HG02798 (cell line): ENCODE measurements at regions not wholly inside any gene's neighbourhood (a gene's known extent, or its start where the extent isn't known, plus 50 kb on each side); places are given as distances from the start of the nearest gene placed in this dataset.

Source experiments
- ATAC-seq: cut with Tn5 transposase; IDR thresholded peaks from one replicate; pipeline ENCODE4 v1.9.1; 2021; ENCODE audit warnings: mild to moderate bottlenecking; ENCODE audit not compliant: unreplicated experiment, poor library complexity

DNA sequence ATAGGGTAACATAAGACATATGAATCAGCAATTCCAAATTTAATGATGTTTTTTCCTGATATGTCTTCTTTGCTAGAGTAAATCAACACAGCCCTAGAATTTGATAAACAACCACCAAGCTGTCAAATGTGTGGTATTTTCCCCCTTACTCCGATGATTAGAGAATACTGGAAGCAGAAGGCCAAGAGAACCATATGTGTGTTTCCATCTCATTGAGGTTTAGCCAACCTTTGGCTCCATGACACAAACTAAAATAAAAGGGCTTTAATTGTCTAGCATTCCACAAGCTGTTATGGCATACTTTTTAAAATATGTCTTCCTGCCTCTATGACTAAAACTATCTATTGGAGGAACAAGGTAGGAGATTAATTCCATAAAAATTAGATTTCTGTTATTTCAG lies 1222.4 kb upstream of the AGA start:
- no peak for ATAC-seq

DNA sequence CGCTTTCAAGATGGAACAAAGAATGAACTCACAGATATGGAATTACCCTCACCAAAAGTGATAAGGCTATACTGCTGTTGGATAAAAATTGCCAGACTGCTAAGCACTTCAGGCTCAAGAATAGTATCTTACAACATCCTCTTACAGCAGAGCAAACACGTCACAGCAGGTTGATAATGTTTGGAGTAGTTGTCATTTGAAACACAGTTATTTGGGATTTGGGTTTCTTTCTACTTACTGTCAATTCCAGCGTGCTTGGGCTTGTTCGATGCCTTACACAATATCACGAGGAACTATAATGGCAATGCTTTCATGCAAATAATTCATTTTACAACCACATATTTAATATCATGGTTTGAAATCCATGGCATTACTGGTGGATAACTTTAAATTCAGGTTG lies 1223.7 kb upstream of the AGA start:
- ATAC-seq, result no peak

DNA sequence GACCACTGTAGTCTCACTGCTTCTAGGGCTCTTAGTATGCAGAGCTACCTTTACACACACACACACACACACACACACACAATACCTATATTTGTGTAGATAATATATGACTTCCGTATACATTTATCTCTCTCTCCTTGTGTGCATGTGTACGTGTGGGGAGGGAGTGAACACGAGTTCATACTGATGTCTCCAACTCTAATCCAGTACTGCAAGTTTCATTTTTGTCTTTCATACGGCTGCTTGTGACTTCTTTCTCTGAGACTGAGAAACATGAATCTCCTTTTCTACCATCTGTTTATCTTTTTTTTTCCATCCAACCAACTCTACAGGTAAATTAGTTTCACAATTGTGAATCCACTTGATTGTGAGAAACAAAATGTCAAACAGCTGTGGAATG lies 1229.5 kb upstream of the AGA start:
- ATAC-seq, result no peak

DNA sequence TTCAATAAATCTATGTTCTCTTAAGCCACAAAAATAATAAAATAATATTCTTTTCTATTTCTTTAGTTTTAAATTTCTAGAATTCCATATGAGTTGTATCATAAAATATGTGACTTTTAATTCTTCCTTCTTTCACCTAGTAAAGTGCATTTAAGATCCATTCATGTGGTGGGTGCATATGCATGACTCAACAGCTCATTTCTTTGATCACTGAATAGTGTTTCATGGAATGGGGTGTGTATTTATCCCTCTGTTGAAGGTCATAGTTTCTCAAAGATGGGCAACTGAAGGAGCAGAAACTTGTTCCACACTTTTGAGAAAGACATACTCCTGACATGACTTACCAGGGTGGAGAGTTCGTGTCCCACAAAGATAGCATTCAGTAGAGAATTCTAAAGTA lies 1230.3 kb upstream of the AGA start:
- no peak for ATAC-seq

DNA sequence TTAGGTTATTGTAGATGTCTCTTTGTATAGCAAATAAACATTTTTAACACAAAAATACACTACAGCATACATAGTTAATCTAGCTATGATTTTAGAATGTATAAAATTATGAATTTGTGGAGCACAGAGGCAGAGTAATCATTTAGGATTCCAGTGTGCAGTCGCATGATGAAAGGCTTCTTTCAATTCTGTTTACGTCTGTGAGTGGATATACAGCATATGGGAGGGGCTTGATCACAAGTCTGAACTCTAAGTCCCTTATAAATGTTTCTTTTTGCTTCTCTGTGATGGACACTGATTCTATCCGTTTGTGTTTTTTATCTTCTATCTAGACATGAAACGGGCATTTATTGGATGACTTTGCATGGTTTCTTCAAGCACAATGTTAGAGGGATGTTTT lies 1239.6 kb upstream of the AGA start:
- no peak for ATAC-seq

DNA sequence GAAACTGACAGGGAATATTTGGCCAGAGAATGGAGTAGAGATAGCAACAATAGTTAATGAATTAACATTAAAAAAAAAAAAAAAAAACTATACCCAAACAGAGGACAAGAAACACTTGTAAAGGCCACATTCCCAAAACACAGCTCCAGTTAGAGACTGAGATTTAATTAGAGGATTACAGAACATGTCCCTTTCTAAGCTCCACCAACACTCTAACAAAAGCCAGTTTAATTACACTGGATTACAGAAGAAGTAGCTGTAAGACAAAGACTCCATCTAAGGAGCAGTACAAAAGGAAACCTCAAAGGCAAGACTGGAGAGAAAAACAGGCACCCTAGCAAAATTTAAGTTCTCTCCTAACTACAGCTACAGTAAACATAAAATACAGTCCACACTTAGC lies 1247.7 kb upstream of the AGA start:
- no peak for ATAC-seq

DNA sequence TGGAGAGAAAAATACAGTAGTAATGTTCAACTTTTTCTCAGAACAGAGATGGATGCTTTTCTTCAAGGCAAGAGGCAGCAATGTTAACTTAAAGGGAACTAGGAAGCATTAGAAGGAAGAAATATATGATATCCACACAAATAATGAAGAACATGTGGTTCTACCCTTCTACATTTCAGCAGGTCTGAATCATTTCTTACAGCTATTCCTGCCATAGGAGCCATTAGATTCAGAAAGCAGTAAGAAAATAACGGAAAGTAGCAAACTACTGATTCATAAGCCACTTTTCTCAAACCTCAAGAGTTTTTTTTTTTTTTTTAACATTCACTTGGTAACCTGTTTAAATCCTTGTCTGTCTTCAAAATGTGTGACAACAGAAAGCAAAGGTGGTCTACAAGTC lies 1251.6 kb upstream of the AGA start:
- no peak for ATAC-seq

DNA sequence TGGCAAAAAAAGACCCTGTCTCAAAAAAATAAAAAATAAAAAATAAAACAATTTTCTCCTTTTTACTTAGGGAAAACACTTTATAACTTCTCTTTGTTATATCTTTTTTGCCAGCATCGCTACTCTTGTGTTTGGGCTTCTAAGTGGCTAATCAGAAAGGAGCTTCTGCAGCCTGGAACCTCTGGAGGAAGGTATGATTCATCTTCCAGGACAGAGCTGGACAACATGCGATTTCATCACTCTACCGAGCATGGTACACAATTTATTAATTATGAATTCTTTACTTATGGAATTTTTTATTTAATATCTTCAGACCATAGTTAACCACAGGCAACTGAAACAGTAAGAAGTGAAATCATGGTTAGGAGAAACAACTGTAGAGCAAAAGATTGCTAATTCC lies 1254.3 kb upstream of the AGA start:
- no peak for ATAC-seq

DNA sequence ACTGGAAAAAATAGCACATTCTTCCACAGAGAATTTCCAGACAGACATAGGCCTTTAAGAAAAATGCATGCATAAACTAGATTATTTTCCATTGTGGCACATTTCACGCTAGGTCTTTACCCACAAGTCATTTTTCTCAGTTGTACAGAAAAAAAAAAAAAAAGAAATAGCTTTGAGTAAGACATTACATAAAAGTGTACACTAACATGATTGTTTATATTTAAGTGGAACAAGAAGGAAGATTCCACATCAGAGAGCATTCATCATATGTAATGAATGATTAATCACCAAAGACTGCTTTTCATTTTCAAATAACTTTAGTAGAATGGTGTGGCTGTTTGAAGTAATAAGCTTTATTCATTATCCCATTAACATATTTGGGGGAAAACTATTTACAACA lies 1270.2 kb upstream of the AGA start:
- ATAC-seq, result no peak

DNA sequence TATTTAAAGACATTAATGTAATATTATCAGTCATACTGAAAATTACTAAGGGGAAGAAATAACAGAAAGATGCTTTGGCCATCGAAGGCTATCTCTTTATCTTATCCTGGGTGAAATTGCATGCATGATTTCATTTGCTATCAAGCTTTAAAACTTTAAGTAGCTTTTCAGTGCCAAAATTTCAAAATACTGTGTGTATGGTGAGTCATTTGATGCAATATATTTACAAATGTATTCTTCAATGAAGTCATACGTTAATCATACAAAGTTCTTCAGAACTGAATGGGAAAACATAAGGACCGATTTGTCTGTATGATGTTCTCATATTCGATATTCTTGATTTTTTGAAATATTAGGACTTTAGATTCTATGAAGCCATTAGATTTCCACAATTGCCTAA lies 1295.8 kb upstream of the AGA start:
- ATAC-seq, result no peak

DNA sequence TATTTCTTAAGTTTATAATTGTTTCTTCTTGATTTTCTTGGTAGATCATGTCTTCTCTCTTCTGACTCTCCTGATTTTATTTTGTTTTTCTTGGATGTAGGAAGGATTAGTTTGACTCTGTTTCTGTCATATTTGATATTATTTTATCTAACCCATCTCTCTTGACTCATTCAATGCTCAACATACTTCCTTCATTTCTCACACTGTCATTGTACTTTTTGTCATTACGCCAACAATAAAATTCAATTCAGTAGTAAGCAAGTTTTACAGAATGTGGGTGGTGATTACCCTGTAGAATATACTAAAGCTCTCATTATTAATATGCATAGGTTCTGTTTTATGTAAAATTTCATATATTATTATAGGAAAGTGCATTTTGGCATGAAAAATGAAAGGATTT lies 1303.0 kb upstream of the AGA start:
- ATAC-seq, result no peak

DNA sequence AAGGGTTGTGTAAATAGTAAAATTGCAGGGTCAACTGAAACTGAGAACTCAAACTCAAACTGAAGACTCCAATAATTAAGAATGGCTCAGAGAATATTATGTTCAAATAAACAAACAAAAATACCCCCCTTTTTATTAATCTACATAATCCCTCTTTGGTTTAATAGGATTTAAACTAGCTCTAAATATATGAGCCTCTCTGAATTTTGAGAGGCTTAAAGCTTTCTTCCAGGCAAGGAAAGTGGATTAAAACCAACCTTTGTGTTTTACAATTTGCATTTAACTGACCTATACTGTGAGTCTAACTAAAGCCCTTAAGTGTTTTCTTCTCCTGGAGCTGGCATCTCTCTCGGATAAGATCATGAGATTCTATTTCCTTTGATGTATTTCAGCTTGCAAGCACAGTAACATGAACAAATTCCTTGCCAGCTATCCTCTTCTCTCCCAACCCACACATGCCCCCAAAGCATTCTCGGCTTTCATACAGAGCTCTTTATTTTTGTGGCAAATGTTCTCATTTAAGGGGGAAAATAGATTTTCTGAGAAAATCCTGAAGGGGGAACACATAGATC lies 1310.8 kb upstream of the AGA start:
- no peak for ATAC-seq

DNA sequence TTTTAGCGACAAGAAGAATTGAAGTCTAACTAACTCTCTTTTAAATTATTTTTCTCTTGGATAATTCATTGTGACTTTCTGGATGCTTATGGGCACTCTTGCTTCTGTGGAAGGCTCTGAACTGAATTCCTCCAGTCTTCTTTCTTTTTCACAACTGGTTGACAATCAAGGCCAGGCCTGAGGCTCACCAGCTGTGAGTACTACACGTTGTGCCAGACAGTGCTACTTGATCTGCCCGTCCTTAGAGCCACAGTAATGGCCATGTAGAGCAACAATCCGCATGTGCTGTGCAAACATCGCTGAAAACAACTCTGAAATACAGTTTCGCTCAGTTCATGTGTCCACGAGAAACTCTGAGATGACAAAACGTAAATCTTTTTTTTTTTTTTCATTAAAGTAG lies 1336.3 kb upstream of the AGA start:
- no peak for ATAC-seq

DNA sequence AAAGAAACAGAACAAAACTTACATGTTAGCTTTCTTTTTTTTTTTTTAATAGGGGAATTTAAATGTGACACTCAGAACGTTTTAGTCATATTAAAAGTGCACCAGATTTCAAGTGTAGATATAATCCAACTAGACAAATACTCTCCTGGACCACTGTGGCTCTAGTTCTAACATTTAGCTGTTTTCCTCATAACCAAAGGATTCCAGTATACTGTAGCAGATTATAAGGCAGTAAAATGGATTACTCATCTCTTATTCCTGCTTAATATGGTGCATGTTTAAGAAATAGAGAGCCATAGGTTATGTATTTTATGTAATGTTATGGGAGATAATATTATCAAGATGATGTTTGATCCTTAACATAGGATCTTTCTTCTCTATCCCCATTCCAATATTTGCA lies 1339.5 kb upstream of the AGA start:
- no peak for ATAC-seq

DNA sequence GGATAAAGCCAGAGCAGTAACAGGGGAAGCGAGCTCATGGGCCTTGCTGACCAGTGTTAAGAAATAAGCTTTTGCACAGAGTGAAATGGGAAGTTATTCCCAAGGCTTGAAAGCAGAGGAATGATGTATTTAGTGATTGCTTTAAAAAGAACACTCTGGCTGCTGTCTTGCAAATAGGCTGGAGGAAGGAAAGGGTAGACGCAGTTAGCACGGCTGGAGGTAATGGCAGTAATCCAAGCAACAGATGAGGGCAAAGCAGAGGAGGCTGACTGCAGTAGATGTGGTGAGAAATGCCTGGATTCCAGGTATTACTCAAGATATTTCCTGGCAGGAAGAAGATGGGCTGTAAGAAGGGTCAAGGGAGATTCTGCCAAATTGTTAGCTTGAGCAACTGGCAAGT lies 1342.3 kb upstream of the AGA start:
- no peak for ATAC-seq

DNA sequence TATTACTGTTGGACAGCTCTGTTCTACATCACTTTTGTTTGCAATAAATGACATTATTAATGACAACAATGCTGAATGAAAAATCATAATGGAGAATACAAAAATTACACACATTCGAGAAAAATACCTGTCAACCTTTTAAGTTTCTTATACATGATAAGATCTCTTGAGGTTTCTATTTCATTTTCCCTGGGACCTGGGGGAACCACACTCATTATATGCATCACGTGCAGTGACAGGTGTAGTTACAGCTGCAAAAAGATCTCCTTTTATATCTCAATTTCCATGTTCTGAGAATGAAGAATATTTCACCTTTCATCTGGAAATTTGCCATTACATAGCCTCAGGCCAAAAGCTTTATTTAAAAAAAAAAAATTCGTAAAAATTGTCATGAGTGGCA lies 1347.0 kb upstream of the AGA start:
- ATAC-seq, result no peak

DNA sequence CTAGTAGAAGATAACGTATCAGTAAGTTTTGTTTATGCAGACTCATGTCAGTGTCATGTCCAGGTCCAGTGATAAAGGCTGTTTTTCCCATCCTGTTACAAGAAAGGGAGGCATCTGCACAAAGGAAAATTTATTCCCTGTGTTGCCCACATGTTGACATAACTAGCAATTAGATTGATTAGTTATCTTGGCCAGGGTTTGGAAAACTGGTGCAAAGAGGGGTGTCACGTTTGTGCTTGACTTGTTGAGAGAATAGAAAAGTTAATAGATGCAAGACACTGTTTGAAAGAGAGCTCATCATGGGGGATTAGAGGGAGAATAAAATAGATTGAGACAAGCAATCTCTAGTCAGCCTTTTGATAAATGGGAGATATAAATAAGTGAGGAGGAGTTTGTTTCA lies 1357.0 kb upstream of the AGA start:
- ATAC-seq, result no peak

DNA sequence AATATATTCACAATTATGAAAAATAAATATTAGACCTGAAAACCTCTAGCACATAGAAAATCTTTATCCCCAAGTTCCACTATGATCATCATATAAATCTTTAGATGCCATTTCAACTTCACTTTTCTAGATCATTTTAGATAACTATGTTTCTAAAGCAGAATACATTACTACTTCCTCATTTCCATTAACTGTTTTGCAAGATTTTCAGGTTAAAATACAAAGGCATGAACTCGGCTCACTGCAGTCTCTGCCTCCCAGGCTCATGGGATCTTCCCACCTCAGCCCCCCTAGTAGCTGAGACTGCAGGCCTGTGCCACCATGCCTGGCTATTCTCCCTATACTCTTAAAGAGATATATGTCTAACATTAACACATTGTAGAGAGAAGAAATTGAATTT lies 1365.9 kb upstream of the AGA start:
- no peak for ATAC-seq

DNA sequence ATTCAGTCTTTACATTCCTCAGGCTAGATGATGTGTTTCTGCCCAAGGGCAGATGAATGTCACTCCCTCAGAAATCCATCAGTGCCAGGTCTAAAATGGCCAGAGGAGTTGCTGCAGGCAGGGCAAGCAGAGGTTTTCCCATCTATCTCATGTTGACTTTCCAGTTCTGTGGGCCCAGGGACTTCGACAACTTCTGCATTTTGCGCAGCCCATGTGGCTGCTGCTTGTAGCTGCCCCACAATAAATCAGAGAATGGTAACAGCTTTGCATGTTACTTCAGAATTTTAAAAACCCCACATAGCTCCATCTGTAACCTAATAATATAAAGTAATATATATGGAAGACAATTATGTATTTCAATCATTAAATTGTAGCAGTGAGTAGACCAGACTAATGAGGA lies 1367.7 kb upstream of the AGA start:
- no peak for ATAC-seq

DNA sequence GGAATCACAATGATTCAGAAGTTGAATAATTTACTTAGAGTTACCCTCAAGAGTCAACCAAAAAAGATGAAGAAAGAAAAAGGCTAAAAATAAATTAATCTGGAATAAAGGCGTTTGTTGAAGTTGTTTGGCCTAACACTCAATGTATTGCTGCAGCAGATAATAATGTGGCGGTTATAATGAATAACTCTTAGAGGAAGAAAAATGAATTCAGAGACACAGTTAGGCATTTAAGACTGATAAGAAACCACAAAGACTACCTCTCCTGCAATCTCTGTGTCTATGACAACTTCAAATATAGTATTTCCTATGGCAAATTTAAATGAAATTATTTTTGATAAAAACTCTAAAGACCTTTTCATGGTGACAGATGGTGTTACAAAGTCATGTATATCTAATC lies 1369.1 kb upstream of the AGA start:
- ATAC-seq, result no peak

DNA sequence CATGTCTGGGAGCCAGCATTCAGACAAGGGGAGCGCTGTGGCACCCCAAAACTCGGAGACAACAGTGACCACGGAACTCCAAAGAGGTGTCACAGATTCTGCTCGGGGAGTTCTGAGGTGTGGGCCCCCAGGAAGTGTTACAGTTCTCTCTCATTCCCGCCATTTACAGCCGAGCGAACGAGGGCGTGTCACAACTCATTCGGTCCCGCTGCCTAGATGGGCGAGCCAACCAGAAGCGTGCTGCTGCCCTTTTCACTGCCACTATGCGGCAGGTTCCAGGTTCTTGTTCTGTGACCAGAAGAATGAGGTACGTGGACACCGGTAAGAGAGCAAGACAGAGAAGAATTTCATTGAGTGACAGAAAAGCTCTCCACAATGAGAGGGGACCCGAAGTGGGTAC lies 1370.6 kb upstream of the AGA start:
- ATAC-seq, result no peak

DNA sequence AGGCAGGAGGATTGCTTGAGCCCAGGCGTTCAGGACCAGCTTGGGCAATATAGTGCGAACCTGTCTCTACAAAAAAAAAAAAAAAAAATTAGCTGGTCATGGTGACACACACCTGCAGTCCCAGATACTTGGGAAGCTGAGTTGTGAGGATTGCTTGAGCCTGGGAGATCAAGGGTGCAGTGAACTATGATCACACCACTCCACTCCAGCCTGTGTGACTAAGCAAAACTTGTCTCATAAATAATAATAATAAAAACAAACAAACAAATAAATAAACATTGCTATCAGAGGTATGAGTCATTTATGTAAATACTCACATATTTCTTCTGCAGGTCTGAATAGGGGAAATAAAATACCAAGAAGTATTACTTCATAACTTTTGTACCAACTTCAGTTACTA lies 1372.7 kb upstream of the AGA start:
- ATAC-seq, result no peak

DNA sequence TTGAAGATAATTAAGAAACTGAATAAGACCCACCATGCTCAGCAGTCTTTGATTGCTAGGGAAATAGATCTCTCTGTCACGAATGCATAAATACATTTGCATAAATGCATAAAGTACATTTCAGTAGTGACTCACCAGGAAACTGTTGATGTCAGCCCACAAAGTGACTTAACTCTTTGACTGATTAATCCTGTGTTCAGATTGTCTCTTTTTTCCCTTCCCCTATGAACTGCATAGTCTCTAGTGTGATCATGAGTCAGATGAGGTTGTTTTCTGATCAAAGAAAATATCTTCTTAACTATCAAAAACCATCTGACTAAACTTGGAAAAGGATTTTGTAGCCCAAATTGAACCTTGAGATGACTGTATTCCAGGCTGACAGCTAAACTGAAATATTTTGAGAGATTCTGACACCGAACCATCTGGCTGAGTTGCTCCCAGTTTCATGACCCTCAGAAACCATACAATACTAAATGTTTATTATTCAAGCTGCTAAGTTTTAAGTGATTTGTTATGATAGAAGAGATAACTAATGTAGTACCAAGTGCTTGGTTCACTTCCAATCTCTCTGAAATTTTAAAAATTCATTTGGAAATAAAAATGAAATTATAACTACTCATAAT lies 1381.5 kb upstream of the AGA start:
- ATAC-seq, result no peak
